DOHH2 (cell line): ENCODE measurements at regions not wholly inside any gene's neighbourhood (a gene's known extent, or its start where the extent isn't known, plus 50 kb on each side); places are given as distances from the start of the nearest gene placed in this dataset.

ENCODE experiments used
- CTCF ChIP-seq: fragments of 200-600 bp; sonication (generic); IDR thresholded peaks from one replicate; pipeline ENCODE4 v1.5.1; 2014; ENCODE audit warnings: antibody characterized with exemption, mild to moderate bottlenecking, low read depth, low read length; ENCODE audit not compliant: poor library complexity, severe bottlenecking
- EZH2phosphoT487 ChIP-seq: fragments of 200-600 bp; sonication (generic); IDR thresholded peaks from 2 replicates; pipeline ENCODE4 v1.6.1; 2017; ENCODE audit warnings: borderline replicate concordance, mild to moderate bottlenecking, antibody characterized with exemption, low read length, moderate library complexity, mixed read lengths

DNA sequence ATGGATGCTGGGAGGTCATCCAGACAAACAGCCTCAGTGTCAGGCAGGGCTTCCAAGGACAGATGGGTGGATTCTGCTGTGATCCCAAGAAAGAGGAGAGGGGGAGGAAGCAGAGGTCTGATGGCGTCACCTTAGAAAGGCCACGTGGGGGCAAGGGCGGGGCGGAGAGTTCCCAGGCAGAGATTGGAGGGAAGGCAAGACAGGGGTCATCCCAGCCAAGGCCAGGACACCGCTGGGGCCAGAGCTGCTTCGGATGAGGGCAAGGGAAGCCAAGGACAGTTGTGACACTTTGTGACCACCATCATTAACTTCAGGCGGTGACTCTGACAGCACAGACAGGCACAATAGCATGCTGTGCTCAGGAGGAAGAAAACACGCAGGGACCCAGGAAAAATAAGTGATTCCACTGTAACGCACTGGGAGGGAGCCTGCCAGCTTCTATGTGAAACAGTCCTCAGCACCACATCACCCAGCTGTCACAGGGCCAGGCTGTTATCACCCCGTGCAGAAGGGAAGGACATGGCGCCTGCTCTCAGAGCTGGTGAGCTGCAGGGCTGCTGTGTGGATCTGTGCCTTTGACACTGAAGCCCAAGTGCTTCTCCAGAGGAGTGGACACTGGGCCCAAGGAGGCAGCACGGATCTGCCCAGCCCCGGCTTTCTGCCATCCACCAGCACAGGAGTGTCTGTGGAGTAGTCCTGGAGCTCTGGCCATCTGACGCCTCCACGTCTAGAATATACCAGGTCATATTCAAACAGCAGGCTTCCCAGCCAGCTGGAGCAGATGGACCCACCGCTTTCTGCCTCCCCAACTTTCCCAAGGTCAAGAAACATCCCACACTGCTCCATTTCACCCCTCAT is 204.1 kb downstream of the NDUFA10 start:
- TF ChIP-seq CTCF (no peak), EZH2phosphoT487 (no peak)
